ENCODE measurements at regions not wholly inside any gene's neighbourhood (a gene's known extent, or its start where the extent isn't known, plus 50 kb on each side); places are given as distances from the start of the nearest gene placed in this dataset.

DNA sequence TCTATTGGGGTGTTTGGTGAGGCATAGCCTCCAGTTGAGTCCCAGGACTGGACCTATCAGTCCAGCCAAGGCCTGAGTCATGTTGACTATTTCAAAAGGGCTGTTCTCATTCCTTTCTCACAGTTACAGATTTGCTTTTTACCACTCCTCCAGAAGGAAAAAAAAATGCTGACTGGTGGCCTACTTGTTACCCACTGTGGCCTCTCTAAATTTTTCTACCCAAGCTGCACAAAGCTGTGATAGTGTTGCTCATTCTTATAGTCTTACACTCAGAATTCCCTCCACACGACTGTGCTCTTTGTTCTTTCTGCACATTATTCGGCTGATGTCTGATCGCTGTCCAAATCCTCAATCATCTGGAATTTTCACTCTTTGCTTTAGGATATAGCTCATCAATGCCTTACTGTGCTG lies 1142.2 kb downstream of the IGSF11 start:
- TF ChIP-seq CTCF (conservative IDR thresholded peaks at IDR 0.05; ENCODE audit: low read depth, low read length), result no peak
- H3K4me3 ChIP-seq (ENCODE audit: low read depth, low read length), result no peak overlapping the region
- DNase-seq (ENCODE audit: low read depth), result peak; percentile 47

GRCh38 chr3:117893001-117893400 lies 1141.6 kb downstream of the IGSF11 start:
- peak; percentile 7 for DNase-seq (ENCODE audit: low read depth)
- no peak for TF ChIP-seq CTCF (conservative IDR thresholded peaks at IDR 0.05; ENCODE audit: low read depth, low read length)

GRCh38 chr3:117893638-117894037 lies 1141.0 kb downstream of the IGSF11 start:
- no peak for DNase-seq (ENCODE audit: low read depth)
- TF ChIP-seq CTCF (conservative IDR thresholded peaks at IDR 0.05; ENCODE audit: low read depth, low read length), result no peak
- H3K4me3 ChIP-seq (ENCODE audit: low read depth, low read length), result no peak overlapping the region

More at GRCh38 chr3:117893001-117893400, 1141.6 kb downstream of the IGSF11 start:
- no peak overlapping the region for H3K4me3 ChIP-seq (ENCODE audit: low read depth, low read length)

GRCh38 chr3:117898722-117899522 lies 1135.7 kb downstream of the IGSF11 start:
- H3K4me3 ChIP-seq (ENCODE audit: low read depth, low read length), result no peak overlapping the region
- DNase-seq (ENCODE audit: low read depth), result peak; percentile 42
- peak; percentile 62 for TF ChIP-seq CTCF (conservative IDR thresholded peaks at IDR 0.05; ENCODE audit: low read depth, low read length)

GRCh38 chr3:117903226-117903625 lies 1131.4 kb downstream of the IGSF11 start:
- no peak overlapping the region for H3K4me3 ChIP-seq (ENCODE audit: low read depth, low read length)
- TF ChIP-seq CTCF (conservative IDR thresholded peaks at IDR 0.05; ENCODE audit: low read depth, low read length), result no peak
- DNase-seq (ENCODE audit: low read depth), result peak; percentile 92

DNA sequence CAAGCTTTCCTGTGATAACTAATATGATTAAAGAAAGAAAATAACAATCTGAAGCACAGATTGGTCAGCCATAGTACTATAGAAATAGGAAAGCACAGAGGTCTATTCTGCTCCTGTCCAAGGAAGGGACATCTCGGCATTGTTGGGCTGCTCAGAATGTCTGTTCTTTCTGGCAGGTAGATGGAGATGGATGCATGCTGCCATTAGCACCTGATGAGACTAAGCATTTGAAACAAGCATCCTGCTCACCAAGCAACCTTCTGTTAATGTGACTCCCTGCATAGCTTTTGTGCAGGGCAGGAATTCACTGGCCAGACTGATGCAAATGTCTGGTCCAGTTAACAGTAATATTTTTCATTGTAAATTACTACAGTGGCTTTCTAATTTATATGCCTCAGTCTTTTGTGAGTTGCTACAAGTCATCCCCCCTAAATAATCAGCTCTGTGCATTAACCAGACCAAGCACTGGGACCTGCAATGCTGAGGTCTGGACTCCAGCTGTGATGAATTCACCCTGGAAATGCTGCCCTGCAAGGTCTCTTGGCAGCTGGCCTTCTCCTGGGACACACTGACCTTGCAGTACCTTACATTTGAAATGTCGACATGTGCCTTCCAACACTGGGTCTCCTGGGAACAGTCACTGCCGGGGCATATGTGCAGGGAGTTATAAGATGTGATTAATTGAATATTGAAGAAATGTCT lies 1123.7 kb downstream of the IGSF11 start:
- no peak for TF ChIP-seq CTCF (conservative IDR thresholded peaks at IDR 0.05; ENCODE audit: low read depth, low read length)
- H3K4me3 ChIP-seq (ENCODE audit: low read depth, low read length), result no peak overlapping the region
- DNase-seq (ENCODE audit: low read depth), result peak; percentile 5

All from choroid plexus epithelial cell (primary cell).